ENCODE measurements at regions not wholly inside any gene's neighbourhood (a gene's known extent, or its start where the extent isn't known, plus 50 kb on each side); places are given as distances from the start of the nearest gene placed in this dataset.
A peak's percentile ranks its signal among the peaks of the same experiment; 100 is the strongest.

GRCh38 chr6:140083375-140083774 is 708.9 kb upstream of the CITED2 start:
- no peaks in the 10 kb centered on the region for H3K9me3 ChIP-seq (replicated peaks; ENCODE audit: control insufficient read depth, insufficient read depth, low read depth, low read length)
- ATAC-seq (no peak), FAIRE-seq (peak; percentile 61), DNase-seq (ENCODE audit: extremely low read depth in 1 of 4, low spot score in 3 of 4) (no peak)
- no peaks in the 10 kb centered on the region for H3K9me1 ChIP-seq (ENCODE audit: control insufficient read depth, insufficient read depth, low read length)
- POLR2A ChIA-PET: interaction anchor here (1.0 kb wide), 1 partner anchor 709 kb away, joined by 5 read pairs; the partner anchor contains the start of gene CITED2
- CTCF ChIA-PET (ENCODE audit: low intra/inter-chr PET ratio): no interaction called here
- H3K27me3 ChIP-seq (ENCODE audit: control insufficient read depth in 2 of 2, insufficient read depth in 2 of 2, low read length in 2 of 2): no peaks in the 10 kb centered on the region
- H4K20me1 ChIP-seq (replicated peaks; ENCODE audit: control insufficient read depth, insufficient read depth, low read length): no peaks in the 10 kb centered on the region
- H3K4me3 ChIP-seq: no peak overlapping the region
- WGBS (ENCODE audit: insufficient coverage, low coverage, missing lambda C conversion rate): 41% methylated on average over 3 of the region's 3 CpGs
- H2AFZ ChIP-seq (ENCODE audit: low read depth, low read length): no peak overlapping the region
- H3K79me2 ChIP-seq (ENCODE audit: control insufficient read depth, insufficient read depth, low read length): no peaks in the 10 kb centered on the region
- H3K4me1 ChIP-seq (replicated peaks in 1 of 2; ENCODE audit: control insufficient read depth in 2 of 2, insufficient read depth in 2 of 2, low read length in 2 of 2): no peaks in the 10 kb centered on the region
- in situ Hi-C loops (cut with MboI) (no loop called here), intact Hi-C loops (cut with micrococcal nuclease) (no loop called here)
- H3K36me3 ChIP-seq (ENCODE audit: control insufficient read depth, insufficient read depth, low read length): no peaks in the 10 kb centered on the region
- H3K9ac ChIP-seq (ENCODE audit: insufficient read depth in 1 of 2, low read depth in 2 of 2, low read length in 2 of 2): no peak overlapping the region
- no peak overlapping the region for H3K27ac ChIP-seq (ENCODE audit: extremely low read depth, low read depth, low read length)
- TF ChIP-seq TFE3 (CRISPR knock-in tag; IDR thresholded peaks at IDR 0.05) (peak; percentile 72), ZC3H11A (IDR thresholded peaks at IDR 0.05; ENCODE audit: low read depth, low read length) (no peak), RFX7 (CRISPR knock-in tag; IDR thresholded peaks at IDR 0.05) (no peak), CBX3 (IDR thresholded peaks at IDR 0.05; ENCODE audit: borderline replicate concordance in 1 of 2, low read length in 2 of 2) (no peak), ELF1 (tag; IDR thresholded peaks at IDR 0.05) (no peak), POLR3A (IDR thresholded peaks at IDR 0.05; ENCODE audit: borderline replicate concordance, extremely low read depth, insufficient read depth, insufficient read length) (no peak)
- TF ChIP-seq, protein P1, sequence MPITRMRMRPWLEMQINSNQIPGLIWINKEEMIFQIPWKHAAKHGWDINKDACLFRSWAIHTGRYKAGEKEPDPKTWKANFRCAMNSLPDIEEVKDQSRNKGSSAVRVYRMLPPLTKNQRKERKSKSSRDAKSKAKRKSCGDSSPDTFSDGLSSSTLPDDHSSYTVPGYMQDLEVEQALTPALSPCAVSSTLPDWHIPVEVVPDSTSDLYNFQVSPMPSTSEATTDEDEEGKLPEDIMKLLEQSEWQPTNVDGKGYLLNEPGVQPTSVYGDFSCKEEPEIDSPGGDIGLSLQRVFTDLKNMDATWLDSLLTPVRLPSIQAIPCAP (CRISPR knock-in tag; IDR thresholded peaks at IDR 0.05; ENCODE audit: borderline replicate concordance): no peak
- H3K4me2 ChIP-seq (ENCODE audit: insufficient read depth, low read length): no peak overlapping the region
- BruUV-seq (replicated peaks): no TSS peak

Data from K562 (cell line).